HL-60 (cell line): ENCODE measurements at regions not wholly inside any gene's neighbourhood (a gene's known extent, or its start where the extent isn't known, plus 50 kb on each side); places are given as distances from the start of the nearest gene placed in this dataset.
"Not testable (repeated sequence)": the region's sequence is repeated elsewhere in the genome, so short reads cannot be mapped to it uniquely, and the experiment has no call there.

Source experiments
- DNase-seq, 2 experiments: peaks; one replicate each; pipeline ENCODE4 v3.0.0-alpha.2; 2010 to 2020; ENCODE audit warnings: low read depth in 1 of 2, low spot score in 1 of 2
- H3K27ac ChIP-seq: fragments of 250-450 bp; sonication (Bioruptor Pico); replicated peaks from 2 replicates; pipeline ENCODE4 v1.5.1; 2020; ENCODE audit warnings: mild to moderate bottlenecking, moderate library complexity
- H3K27me3 ChIP-seq: fragments of 250-450 bp; sonication (Bioruptor Pico); 2 replicates; pipeline ENCODE4 v1.5.1; 2021; ENCODE audit warnings: mild to moderate bottlenecking, moderate library complexity; ENCODE audit not compliant: insufficient read depth, poor library complexity, severe bottlenecking
- H3K4me3 ChIP-seq: replicated peaks from 2 replicates; pipeline ENCODE4 v1.5.1; 2011; ENCODE audit warnings: mild to moderate bottlenecking, control low read depth, low read length; ENCODE audit not compliant: insufficient read depth
- CTCF ChIP-seq: IDR thresholded peaks from one replicate; pipeline ENCODE4 v1.5.1; 2011; ENCODE audit warnings: low read length, control low read depth, inconsistent platforms; ENCODE audit not compliant: insufficient read depth
- GABPA ChIP-seq: IDR thresholded peaks from 2 replicates; pipeline ENCODE4 v1.6.1; 2012; ENCODE audit warnings: low read depth
- POLR2AphosphoS5 ChIP-seq: IDR thresholded peaks from 2 replicates; pipeline ENCODE4 v1.6.1; 2012; ENCODE audit warnings: low read depth
- REST ChIP-seq: IDR thresholded peaks from 2 replicates; pipeline ENCODE4 v1.6.1; 2012; ENCODE audit warnings: low read depth; ENCODE audit not compliant: insufficient replicate concordance
- SPI1 ChIP-seq: IDR thresholded peaks from 2 replicates; pipeline ENCODE4 v1.6.1; 2012; ENCODE audit warnings: low read depth, mild to moderate bottlenecking, borderline replicate concordance

- Histone ChIP-seq H3K27me3 (no peaks in the 10 kb centered on the region), H3K27ac (no peak overlapping the region), H3K4me3 (no peak overlapping the region)
- DNase-seq = no peak
- no peak for TF ChIP-seq SPI1
- TF ChIP-seq REST = no peak
- TF ChIP-seq POLR2AphosphoS5 = no peak
- TF ChIP-seq CTCF = no peak
- TF ChIP-seq GABPA = no peak
Observed at GRCh38 chr6:144468709-144469108, 183.6 kb downstream of the UTRN start.

GRCh38 chr6:144469144-144469575 is 184.0 kb downstream of the UTRN start:
- Histone ChIP-seq H3K27ac (no peak overlapping the region), H3K4me3 (no peak overlapping the region), H3K27me3 (no peaks in the 10 kb centered on the region)
- no peak for DNase-seq
- TF ChIP-seq REST (no peak), POLR2AphosphoS5 (no peak), GABPA (no peak), SPI1 (no peak), CTCF (no peak)

DNA sequence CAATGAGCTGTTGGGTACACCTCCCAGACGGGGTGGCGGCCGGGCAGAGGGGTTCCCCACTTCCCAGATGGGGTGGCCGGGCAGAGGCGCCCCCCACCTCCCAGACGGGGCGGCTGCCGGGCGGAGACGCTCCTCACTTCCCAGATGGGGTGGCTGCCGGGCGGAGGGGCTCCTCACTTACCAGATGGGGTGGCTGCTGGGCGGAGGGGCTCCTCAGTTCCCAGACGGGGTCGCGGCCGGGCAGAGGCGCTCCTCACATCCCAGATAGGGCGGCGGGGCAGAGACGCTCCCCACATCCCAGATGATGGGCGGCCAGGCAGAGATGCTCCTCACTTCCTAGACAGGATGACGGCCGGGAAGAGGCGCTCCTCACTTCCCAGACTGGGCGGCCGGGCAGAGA is 185.1 kb downstream of the UTRN start:
- H3K27me3 ChIP-seq, H3K27ac ChIP-seq, DNase-seq, H3K4me3 ChIP-seq: not testable (repeated sequence)

DNA sequence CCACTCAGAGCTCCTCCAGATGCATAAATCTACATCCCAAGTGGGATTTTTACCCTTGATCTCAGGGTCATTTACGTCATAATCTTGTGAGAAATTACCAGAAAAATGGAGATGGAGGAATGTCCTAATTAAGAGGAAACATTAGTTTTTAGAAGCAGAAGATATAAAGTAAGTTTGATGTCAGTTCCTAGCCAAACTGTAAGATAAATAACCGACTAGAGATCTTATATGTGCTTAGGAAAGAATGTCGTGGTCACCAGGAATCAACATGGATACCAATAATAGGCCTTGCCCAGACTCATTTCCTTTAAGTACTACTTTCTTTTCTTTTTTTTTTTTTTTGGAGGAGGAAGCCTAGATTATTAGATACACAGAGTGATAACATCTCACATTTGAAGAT is 186.9 kb downstream of the UTRN start:
- Histone ChIP-seq H3K27me3 (no peaks in the 10 kb centered on the region), H3K4me3 (no peak overlapping the region), H3K27ac (no peak overlapping the region)
- DNase-seq = no peak
- no peak for TF ChIP-seq GABPA
- no peak for TF ChIP-seq SPI1
- TF ChIP-seq POLR2AphosphoS5 = no peak

- DNase-seq = no peak
- Histone ChIP-seq H3K4me3 (no peak overlapping the region), H3K27ac (no peak overlapping the region), H3K27me3 (no peaks in the 10 kb centered on the region)
- TF ChIP-seq SPI1 (no peak), GABPA (no peak), POLR2AphosphoS5 (no peak), REST (no peak), CTCF (no peak)
Observed at GRCh38 chr6:144474290-144474689, 189.2 kb downstream of the UTRN start.
